ENCODE measurements at regions not wholly inside any gene's neighbourhood (a gene's known extent, or its start where the extent isn't known, plus 50 kb on each side); places are given as distances from the start of the nearest gene placed in this dataset.

- TF ChIP-seq POLR2A (IDR thresholded peaks at IDR 0.05): no peak
- no peak for TF ChIP-seq CTCF (IDR thresholded peaks at IDR 0.05)
- no peak overlapping the region for H3K27ac ChIP-seq
- DNase-seq: no peak
- no peaks in the 10 kb centered on the region for H3K36me3 ChIP-seq
- H3K27me3 ChIP-seq: no peaks in the 10 kb centered on the region
- no peaks in the 10 kb centered on the region for H3K9me3 ChIP-seq
- H3K4me3 ChIP-seq: no peak overlapping the region
- peaks cover 0 to 8% (median 0%) of the 10 kb centered on the region in 4 donors for H3K4me1 ChIP-seq
Observed at GRCh38 chr12:93041416-93041815, 112.3 kb upstream of the EEA1 start.

- H3K27ac ChIP-seq: peak overlapping the region in 2 of 4 donors; percentile 33 to 62
- no peak for DNase-seq
Observed at GRCh38 chr12:93042283-93042682, 113.2 kb upstream of the EEA1 start.

GRCh38 chr12:93042684-93043083 is 113.6 kb upstream of the EEA1 start:
- Histone ChIP-seq H3K4me3 (no peak overlapping the region), H3K4me1 (peaks cover 0 to 8% (median 0%) of the 10 kb centered on the region in 4 donors), H3K27ac (peak overlapping the region in 2 of 4 donors; percentile 33 to 62), H3K27me3 (no peaks in the 10 kb centered on the region), H3K36me3 (no peaks in the 10 kb centered on the region), H3K9me3 (no peaks in the 10 kb centered on the region)
- TF ChIP-seq POLR2A (IDR thresholded peaks at IDR 0.05) (no peak), CTCF (IDR thresholded peaks at IDR 0.05) (peak in 1 of 6 experiments; percentile 9)
- DNase-seq: peak in 2 of 3 donors; percentile 76 to 85

More at GRCh38 chr12:93042283-93042682, 113.2 kb upstream of the EEA1 start:
- Histone ChIP-seq H3K4me3 (no peak overlapping the region), H3K36me3 (no peaks in the 10 kb centered on the region), H3K27me3 (no peaks in the 10 kb centered on the region), H3K9me3 (no peaks in the 10 kb centered on the region), H3K4me1 (peaks cover 0 to 8% (median 0%) of the 10 kb centered on the region in 4 donors)
- no peak for TF ChIP-seq CTCF (IDR thresholded peaks at IDR 0.05)
- no peak for TF ChIP-seq POLR2A (IDR thresholded peaks at IDR 0.05)

GRCh38 chr12:93043192-93043876 is 114.2 kb upstream of the EEA1 start:
- no peak for DNase-seq
- no peaks in the 10 kb centered on the region for H3K9me3 ChIP-seq
- H3K27me3 ChIP-seq: no peaks in the 10 kb centered on the region
- H3K36me3 ChIP-seq: no peaks in the 10 kb centered on the region
- H3K27ac ChIP-seq: peak overlapping the region in 2 of 4 donors; percentile 33 to 62
- TF ChIP-seq POLR2A (IDR thresholded peaks at IDR 0.05): no peak
- no peak for TF ChIP-seq CTCF (IDR thresholded peaks at IDR 0.05)
- H3K4me3 ChIP-seq: no peak overlapping the region
- H3K4me1 ChIP-seq: peaks cover 0 to 8% (median 0%) of the 10 kb centered on the region in 4 donors

GRCh38 chr12:93043877-93044209 is 114.7 kb upstream of the EEA1 start:
- DNase-seq: no peak
- Histone ChIP-seq H3K4me3 (no peak overlapping the region), H3K36me3 (no peaks in the 10 kb centered on the region), H3K9me3 (no peaks in the 10 kb centered on the region), H3K27ac (no peak overlapping the region), H3K27me3 (no peaks in the 10 kb centered on the region), H3K4me1 (peaks cover 0 to 8% (median 0%) of the 10 kb centered on the region in 4 donors)
- TF ChIP-seq CTCF (IDR thresholded peaks at IDR 0.05): no peak
- TF ChIP-seq POLR2A (IDR thresholded peaks at IDR 0.05): no peak

Measured in Peyer's patch (tissue), 4 donors.